ENCODE measurements at regions not wholly inside any gene's neighbourhood (a gene's known extent, or its start where the extent isn't known, plus 50 kb on each side); places are given as distances from the start of the nearest gene placed in this dataset.

DNA sequence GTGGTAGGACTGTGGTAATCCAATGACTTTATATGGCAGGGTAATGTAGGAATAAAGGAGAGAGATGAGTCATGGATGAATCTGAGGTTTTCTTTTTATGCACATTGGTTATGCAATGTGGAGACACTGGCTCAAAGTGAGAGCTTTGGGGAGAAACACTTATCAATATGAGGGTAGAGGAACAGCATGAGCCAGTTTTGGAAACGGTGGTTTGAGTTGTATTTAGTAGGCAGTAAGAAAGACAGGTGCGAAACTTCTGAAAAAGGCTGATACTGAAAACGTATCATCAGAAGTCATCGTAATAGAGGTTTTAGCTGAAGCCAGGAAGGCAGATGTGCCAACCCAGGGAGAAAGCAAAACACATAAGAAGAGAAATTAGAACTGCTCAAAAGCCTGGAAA is 854.8 kb upstream of the SEL1L start:
- no peak for DNase-seq

DNA sequence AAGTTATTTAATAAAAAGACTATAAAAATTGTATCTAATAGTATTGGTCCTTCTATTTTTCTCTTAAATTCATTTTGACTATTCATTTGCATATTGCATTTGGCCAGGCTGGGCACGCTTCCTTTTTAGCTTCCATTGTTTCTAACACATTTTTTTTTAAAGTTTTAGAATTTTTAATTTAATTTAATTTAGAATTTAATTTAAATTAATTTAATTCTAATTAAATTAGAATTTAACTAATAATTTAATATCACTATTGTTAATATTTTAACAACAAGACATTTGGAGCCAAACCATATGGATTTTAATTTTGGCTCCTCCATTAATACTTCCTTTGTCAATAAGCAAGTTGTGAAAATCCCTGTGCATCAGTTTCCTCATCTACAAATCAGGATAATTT is 856.9 kb upstream of the SEL1L start:
- DNase-seq = no peak

DNA sequence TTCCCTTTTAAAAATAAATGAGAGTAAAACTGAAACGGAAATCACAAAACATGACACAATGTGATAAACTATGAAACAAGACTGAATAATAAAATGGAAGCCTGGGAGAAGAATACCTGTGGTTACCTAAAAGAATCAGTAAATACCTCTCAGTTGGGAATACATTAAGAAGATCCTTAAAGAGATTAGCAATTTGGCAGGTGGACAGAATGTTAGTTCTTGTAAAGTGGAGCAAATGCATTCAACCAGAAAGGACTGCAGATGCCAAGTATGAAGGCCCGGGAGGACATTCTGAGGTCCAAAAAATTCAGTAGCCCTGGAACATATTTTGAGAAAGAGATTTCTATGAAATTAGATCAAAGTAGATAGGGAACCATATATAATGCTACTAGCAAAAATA is 861.3 kb upstream of the SEL1L start:
- no peak for DNase-seq

DNA sequence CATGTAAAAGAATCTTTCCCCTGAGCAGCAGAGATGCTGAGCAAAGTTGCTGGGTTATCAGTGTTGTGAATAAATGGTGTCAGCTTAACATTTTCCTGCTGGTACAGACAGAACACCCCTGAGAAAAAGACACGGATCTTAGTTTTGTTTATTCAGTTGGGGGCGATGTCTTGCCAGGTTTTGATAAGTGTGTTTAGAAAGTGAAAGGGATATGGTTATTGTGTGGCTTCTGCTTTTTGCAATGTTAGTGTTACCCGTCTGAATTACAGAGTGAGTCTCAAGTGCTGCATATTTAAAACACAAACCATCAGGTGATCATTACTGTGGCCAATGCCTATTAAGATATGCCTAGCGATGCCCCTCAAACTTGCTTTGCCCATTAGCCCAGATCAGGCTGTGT is 864.6 kb upstream of the SEL1L start:
- DNase-seq = no peak

DNA sequence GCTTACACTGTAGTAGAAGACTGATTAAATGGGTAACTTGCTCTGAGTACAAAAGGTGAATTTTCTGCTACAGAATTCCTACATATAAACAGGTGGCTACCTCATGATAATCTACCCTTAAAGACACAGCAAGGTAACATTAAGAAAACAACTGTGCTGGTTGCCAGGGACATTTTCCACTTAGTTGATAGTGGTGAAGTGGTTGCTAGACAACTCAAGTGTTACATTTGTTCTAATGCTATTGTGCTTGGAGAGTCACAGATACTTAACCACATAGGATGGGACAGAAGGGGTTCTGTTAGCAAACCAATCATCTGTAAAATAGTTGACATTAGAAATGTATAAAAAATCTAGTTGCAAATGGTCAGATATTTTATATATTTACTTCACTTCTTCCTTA is 870.3 kb upstream of the SEL1L start:
- DNase-seq = no peak

DNA sequence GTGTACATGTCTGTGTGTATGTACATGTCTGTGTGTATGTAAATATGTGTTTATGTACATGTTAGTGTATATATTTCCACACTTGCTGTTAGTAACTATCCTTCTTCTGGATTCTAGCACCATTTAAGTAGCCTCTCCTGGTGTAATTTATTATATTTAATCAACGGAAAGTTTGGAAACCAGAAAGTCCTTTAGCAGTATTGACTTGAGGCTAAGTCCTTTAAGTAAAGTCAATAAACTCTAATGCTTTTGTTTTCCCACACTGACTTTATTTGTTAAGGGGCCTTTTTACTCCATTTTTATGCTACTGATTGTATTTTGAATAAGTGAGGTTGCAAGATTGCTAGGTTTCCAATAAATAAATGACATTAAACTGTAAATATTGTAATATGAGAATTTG is 876.4 kb upstream of the SEL1L start:
- no peak for DNase-seq

DNA sequence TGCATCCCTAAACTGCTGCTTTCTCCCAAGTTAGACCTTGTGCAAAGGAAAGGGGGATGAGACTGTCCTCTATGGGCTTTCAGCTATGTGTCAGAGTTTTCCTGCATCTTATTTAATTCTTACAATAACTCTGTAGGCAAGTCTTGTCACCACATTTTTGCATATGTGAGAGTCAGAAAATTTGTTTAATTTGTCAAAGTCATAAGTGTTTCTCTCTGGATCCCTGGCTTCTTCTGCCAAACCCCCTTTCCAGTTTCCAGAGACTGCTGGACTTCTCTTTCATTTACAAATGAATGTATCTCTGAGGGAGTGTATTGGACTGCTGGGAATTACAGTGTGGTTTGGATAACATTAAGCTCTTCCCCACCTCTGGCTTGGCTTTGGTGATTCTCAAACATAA is 877.6 kb upstream of the SEL1L start:
- DNase-seq = no peak

DNA sequence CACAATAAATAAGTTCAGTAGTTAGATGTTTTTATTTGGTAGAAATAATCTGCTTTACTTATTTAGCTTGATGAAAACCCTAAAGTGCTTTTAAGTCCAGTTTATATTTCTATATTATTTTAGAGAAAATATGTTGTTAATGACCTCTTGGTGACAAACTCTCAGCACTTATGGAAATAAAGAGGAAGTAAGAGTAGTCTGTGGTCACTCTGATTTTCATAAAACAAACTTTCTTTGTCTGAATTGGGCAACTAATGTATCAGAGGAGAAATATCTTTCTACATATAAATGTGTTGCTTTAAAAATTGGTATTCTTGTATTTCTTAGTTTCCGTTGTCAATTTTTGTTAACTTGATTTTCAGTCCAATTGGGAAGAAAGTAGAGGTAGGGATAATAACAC is 878.9 kb upstream of the SEL1L start:
- no peak for DNase-seq

DNA sequence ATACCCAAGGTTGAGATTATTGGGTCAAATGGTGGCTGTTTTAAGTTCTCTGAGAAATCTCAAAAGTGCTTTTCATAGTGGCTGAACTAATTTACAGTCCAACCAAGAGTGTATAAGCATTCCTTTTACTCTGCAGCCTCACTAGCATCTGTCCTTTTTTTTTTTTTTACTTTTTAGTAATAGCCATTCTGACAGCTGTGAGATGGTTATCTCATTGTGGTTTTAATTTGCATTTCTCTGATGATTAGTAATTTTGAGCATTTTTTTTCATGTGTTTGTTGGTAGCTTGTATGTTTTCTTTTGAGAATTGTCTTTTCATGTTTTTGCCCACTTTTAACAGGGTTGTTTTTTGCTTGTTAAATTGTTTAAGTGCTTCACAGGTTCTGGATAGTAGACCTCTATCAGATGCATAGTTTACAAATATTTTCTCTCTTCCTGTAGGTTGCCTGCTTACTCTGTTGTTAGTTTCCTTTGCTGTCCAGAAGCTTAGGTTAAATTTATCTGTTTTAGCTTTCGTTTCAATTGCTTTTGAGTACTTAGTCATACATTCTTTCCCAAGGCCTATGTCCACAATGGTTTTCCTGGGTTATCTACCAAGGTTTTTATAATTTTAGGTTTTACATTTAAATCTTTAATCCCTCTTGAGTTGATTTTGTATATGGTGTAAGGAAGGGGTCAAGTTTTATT is 881.3 kb upstream of the SEL1L start:
- no peak for DNase-seq

DNA sequence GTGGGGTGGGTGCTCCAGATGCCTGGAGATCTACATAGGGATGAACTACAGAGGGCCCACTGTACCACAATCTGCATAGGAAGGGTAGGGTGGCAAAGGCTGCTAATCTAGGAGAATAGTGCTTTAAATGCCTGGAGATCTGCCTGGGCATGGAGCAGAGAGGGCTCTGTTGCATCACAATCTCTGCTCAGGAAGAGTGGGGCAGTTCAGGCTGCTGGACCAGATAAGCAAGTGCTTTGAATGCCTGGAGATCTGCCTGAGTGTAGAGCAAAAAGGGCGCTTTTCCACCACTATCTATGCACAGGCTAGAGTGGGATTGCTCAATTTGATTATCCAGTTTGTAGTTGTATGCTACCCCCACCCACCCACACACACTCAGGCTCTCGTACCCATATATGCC is 886.3 kb upstream of the SEL1L start:
- no peak for DNase-seq

DNA sequence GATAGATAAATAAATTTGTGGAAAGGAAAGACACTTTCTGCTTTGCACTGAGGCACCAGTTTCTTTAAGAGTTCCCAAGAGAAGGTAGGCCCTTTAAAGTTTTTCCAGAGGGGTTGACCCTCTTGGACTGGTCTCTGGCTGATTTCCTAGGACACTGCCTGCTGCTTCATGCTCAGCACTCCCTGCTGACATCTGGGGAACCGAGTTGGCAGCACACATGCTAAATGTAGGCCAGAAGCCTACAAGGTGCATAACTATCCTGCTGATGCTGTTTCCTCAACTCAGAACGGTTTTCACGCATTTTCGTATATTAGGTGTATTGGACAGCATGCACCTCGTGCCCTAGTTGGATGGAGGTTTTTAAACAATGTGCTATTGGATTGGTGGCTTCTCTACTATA is 887.2 kb upstream of the SEL1L start:
- DNase-seq = no peak

DNA sequence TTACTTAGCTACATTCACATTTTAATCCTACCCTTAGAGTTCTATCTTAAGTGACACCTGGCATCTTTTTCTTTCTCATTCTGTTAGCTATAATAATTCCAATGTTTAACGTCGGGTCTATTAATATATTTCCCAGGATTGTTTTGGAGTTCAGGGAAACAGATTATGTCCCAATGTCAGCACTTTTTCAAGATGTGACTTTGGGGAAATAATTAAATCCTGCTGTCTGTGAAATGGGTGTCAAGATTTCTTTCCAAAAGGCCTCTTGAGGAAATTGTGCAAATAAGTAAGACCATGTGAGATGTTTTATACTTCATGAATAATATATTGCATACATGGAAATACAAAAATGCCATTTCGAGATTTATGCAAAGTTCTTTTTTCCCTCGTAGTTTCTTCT is 887.6 kb upstream of the SEL1L start:
- DNase-seq = no peak

DNA sequence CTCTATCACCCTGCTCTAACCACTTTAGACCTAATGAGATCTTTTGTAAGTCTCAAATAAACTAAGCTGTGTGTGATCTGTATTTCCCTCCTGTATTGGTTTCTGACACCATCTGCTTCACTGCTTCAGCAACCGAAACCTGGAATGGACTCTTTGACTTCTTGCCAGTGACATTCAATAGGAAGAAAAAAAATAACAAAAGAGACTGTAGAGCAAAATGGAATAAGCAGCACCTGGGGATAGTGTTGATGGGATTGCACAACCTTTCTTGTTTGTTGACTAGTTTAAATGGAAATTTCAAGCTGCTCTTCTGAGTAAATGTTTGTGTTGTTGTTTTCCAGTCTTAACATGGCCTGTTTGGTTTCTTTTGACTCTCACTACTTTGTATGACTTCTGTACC is 888.6 kb upstream of the SEL1L start:
- no peak for DNase-seq

DNA sequence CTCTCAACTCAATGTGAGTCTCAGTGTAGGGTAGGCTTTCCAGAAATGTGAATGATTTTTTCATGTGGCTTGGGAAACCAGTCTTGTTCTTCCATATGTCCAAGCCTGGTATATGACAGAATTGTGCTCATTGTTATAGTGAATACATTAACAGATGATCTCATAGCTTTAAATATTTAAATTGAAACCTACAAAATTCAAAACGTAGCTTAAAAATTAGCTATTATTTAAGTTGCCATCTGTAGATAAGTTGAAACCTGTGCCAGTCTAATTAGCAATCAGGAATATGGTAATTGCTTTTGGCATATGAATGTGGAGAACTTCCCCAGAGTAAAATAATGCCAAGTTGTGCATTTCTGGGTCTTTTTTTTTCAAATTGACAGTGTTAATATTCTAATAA is 891.6 kb upstream of the SEL1L start:
- DNase-seq = no peak

DNA sequence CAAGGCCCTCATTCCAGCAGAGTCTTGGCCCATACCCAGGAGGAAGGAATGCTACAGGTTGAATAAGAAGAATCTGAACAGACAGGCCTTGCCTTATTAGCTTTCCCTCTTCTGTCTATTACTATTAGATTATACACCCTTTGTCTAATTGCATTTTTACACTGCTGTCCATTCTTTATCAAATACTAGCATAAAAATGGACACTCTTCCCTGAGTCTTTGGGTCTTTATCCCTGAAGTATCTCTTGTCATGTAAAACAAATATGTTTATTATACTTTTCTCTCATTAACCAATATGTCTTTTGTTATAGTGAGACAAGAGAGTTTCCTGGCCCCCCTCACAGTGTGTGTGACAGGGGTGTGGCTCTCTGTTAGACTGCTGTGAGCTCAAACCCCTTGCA is 897.4 kb upstream of the SEL1L start:
- no peak for DNase-seq

DNA sequence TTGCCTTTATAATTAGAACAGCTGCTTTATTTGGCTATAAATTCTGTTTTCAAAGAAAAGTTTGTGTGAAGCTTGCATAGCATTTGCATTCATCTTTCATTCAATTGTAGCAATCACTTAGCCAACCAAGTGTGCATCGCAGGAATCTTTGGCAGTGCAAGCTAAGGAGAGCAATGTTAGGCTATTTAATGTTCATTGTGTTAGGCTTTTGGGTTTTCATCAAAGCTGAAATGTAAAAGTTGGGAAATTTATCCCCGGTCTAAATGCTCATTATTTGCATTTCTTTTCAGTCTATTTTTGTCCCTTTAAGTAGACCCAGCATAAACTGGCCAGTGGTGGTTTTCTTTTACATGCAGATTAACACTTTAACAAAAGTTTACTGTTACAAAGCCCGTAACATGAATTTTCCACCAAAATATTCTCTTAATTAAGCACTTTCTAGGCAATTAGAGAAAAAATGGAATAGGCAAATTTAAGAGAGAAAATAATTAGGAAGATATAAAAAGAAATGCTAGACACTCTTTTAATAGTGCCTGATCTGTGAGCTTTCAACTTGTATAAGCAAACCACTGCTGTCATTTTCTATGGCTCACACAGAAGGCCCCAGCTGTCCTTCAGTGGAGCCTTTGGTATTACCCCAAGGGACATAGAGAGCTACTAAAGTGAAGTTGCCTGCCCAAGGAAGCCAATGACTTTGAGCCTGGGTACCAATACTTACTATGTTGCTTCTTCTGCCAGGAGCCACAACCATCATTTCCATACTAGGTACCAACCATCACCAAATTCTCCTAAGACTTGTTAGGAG is 898.9 kb upstream of the SEL1L start:
- DNase-seq = no peak

DNA sequence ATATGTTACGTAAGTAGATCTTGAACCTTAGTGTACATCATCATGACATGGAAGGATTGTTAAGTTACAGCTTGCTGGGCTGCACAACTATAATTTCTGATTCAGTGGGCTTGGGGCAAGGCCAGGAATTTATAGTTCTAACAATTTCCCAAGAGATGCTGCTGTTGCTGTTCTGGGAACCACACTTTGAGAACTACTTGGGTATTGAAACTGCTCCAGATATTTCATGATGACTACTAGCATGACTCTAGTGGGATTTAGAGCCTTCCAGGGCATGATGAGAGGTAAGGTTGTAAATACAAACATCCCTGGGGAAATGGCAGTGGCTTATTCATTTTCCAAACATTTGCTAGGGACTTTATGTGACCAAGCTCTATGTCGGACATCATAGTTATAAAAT is 904.8 kb upstream of the SEL1L start:
- DNase-seq = peak; percentile 22

DNA sequence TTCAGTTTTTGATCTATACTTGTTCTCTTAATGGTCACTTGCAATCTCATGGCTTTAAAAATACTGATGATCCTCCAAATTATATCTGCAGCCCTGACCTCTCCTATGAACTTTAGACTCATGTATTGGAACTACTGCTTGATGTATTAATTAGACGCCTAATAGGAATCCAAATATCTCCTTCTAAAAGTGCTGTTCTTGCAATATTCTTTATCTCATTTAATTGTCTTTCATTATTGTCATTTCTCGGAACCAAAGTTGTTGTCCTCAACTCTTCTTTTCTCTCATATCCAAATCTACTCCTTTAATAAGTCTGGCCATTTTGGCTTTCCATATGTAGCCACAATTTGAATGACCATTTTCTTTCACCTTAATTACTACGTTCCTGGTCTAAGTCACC is 907.6 kb upstream of the SEL1L start:
- DNase-seq = no peak

DNA sequence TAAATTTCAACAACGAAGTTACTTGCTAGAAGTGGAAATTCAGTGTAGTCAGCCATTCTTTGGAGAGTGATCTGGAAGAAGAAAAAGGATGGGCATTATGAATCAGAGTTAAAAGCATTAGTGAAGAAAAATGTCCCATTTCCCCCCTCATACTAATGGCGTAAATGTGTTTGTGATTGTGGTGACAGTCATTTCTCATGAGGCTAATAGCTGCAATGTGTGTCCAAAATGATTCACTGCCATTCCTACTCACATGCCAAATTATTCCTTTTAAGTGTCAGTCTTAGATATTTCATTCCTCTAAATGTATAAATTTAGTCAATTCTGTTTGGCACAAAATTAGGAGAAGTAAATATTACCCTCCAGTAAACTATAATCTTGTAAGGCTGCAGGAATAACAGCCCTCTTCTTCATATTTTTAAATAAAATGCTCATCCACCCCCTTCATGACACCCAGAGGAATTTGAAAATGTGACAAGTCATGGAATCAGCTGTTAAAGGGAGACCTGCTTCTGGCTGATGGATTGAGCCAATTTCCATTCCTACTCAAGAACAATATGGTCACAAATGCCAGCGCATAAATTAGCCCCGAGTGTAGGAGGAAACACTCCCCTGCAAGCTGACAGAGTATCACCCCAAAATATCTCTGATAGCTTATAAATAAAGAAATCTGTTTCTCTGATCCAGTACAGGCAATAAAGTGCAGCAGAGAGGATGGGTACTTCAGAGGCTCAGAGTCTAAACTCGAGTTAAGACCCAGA is 912.3 kb upstream of the SEL1L start:
- no peak for DNase-seq

DNA sequence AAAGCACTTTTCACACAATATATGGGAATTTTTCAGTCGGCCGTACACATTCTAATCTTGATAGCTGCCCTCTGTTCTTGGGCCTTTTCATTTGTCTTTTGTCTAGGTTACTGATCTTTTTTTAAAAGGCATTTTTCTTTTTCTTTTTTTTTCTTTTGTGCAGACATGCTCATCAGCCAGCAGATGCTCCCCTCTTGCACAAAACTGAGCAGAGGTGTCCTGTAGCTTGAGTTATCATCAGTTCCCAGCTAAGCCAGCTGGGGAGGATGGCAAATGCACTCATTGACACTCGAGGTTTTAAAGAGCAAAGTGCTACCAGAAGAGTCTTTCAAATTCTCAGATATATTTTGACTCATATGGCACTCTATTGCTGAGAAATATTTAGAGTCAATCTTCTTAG is 913.9 kb upstream of the SEL1L start:
- DNase-seq = no peak

DNA sequence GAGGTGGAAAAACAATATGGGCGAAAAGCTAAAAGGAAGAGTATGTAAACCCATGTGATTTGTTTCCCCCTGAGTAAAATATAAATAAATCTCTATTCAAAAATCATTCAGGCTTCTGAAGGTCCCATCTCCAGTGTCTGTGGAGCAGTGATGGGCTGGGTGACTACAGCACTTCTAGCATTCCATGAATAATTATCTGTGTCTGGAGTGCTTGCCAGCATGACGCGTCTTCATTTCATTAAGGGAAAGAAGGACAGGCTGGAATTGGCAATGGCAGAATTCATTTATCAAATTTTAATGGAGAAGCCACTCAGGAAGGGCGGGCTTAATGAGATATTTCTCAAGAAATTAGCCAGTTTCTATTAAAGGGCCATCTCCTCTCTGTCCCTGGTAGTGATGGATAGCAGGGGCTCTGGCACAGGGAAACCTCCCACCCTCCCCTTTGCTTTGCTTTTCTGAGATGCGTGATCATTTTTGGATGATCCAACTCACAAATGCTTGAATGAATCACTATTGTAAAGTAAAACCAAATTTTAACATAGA is 916.3 kb upstream of the SEL1L start:
- peak; percentile 7 for DNase-seq

DNA sequence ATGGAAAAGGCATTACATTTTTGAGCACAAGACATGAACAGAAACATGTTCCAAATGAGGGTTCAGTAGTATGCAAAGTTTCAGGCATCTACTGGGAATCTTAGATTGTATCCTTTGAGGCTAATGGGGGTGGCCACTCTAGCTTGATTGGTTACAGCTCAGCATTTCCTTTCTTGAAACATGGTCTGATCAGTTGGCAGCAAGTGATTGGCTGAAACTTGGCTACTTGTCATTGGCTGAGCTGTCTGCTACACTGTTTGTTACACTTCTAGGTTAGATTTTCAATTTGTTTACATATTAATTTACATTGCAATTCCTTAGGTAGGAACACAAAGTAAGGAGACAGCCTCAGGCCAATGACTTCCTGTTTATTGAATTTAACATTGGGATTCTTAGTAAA is 918.0 kb upstream of the SEL1L start:
- no peak for DNase-seq

DNA sequence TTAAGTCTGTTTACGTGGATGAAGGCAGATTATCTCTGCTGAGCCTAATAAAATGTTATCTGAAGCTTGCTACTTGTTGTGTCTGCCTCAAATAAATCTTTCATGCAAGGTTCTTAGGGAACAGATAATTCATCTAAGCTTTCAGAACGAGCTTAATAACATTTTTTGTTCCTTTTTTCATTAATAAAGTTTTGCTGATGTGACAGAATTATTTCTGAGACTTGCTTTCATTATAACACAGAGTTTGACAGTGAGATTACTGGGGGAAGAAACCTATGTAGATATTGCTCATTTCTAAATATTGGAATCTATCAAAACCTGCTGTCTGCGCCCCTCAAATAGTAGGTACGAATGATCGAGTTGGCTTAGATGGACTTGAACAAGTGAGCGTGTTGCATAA is 948.7 kb upstream of the SEL1L start:
- DNase-seq = no peak

DNA sequence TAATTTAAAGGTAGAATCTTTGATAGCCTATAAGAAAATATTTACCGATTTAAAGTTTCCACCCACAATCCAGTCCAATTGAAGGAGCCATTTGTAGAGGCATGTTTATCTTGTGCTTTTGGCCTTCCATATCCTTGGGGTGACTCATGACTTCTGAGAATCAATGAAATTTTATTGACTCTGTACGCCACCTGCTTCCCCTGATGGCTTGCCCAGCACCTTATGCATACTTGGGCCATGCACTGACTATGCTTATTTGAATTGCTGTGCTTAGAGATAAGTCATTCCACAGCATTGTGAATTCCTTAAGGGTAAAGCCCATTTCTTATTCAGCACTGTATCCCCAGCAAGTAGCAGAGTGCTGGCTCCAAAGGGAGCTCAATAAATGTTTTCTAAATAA is 954.8 kb upstream of the SEL1L start:
- DNase-seq = no peak

Measured in fibroblast of skin of back (primary cell).